HG02642 (cell line): ENCODE measurements at regions not wholly inside any gene's neighbourhood (a gene's known extent, or its start where the extent isn't known, plus 50 kb on each side); places are given as distances from the start of the nearest gene placed in this dataset.

Experiments used
- ATAC-seq: cut with Tn5 transposase; IDR thresholded peaks from one replicate; pipeline ENCODE4 v1.9.1; 2021; ENCODE audit warnings: mild to moderate bottlenecking; ENCODE audit not compliant: unreplicated experiment, poor library complexity

- ATAC-seq, result no peak
Measured at GRCh38 chr15:95494971-95495541, 835.4 kb upstream of the NR2F2 start.

GRCh38 chr15:95497634-95498033, 832.9 kb upstream of the NR2F2 start:
- no peak for ATAC-seq

GRCh38 chr15:95498961-95499360, 831.5 kb upstream of the NR2F2 start:
- ATAC-seq, result no peak

GRCh38 chr15:95499397-95499796, 831.1 kb upstream of the NR2F2 start:
- ATAC-seq, result no peak

GRCh38 chr15:95501865-95502264, 828.6 kb upstream of the NR2F2 start:
- ATAC-seq, result no peak

GRCh38 chr15:95503107-95503506, 827.4 kb upstream of the NR2F2 start:
- ATAC-seq, result no peak

GRCh38 chr15:95503640-95504225, 826.8 kb upstream of the NR2F2 start:
- peak; percentile 59 for ATAC-seq

- no peak for ATAC-seq
Measured at GRCh38 chr15:95511671-95512070, 818.8 kb upstream of the NR2F2 start.

- no peak for ATAC-seq
Measured at GRCh38 chr15:95512906-95513305, 817.6 kb upstream of the NR2F2 start.

GRCh38 chr15:95519887-95520286, 810.6 kb upstream of the NR2F2 start:
- ATAC-seq, result no peak

- no peak for ATAC-seq
Measured at GRCh38 chr15:95520511-95520910, 810.0 kb upstream of the NR2F2 start.

- ATAC-seq, result no peak
Measured at GRCh38 chr15:95520922-95521321, 809.6 kb upstream of the NR2F2 start.

- ATAC-seq, result no peak
Measured at GRCh38 chr15:95522533-95522932, 808.0 kb upstream of the NR2F2 start.

GRCh38 chr15:95528920-95529319, 801.6 kb upstream of the NR2F2 start:
- ATAC-seq, result no peak

- no peak for ATAC-seq
Measured at GRCh38 chr15:95536638-95537037, 793.9 kb upstream of the NR2F2 start.

GRCh38 chr15:95538693-95539092, 791.8 kb upstream of the NR2F2 start:
- no peak for ATAC-seq

- no peak for ATAC-seq
Measured at GRCh38 chr15:95541301-95541700, 789.2 kb upstream of the NR2F2 start.

GRCh38 chr15:95549168-95549738, 781.2 kb upstream of the NR2F2 start:
- no peak for ATAC-seq

GRCh38 chr15:95550702-95551101, 779.8 kb upstream of the NR2F2 start:
- no peak for ATAC-seq

- no peak for ATAC-seq
Measured at GRCh38 chr15:95556225-95556624, 774.3 kb upstream of the NR2F2 start.

- ATAC-seq, result no peak
Measured at GRCh38 chr15:95556866-95557225, 773.7 kb upstream of the NR2F2 start.
